M059J (cell line): ENCODE measurements at regions not wholly inside any gene's neighbourhood (a gene's known extent, or its start where the extent isn't known, plus 50 kb on each side); places are given as distances from the start of the nearest gene placed in this dataset.
A peak's percentile ranks its signal among the peaks of the same experiment; 100 is the strongest.
"Not testable (repeated sequence)": the region's sequence is repeated elsewhere in the genome, so short reads cannot be mapped to it uniquely, and the experiment has no call there.

ENCODE experiments used
- DNase-seq: peaks from one replicate; pipeline ENCODE4 v3.0.0-alpha.2; 2012; ENCODE audit warnings: low read depth

- no peak for DNase-seq
These were observed 412.0 kb upstream of the MAF start for GRCh38 chr16:80012586-80012985.

DNA sequence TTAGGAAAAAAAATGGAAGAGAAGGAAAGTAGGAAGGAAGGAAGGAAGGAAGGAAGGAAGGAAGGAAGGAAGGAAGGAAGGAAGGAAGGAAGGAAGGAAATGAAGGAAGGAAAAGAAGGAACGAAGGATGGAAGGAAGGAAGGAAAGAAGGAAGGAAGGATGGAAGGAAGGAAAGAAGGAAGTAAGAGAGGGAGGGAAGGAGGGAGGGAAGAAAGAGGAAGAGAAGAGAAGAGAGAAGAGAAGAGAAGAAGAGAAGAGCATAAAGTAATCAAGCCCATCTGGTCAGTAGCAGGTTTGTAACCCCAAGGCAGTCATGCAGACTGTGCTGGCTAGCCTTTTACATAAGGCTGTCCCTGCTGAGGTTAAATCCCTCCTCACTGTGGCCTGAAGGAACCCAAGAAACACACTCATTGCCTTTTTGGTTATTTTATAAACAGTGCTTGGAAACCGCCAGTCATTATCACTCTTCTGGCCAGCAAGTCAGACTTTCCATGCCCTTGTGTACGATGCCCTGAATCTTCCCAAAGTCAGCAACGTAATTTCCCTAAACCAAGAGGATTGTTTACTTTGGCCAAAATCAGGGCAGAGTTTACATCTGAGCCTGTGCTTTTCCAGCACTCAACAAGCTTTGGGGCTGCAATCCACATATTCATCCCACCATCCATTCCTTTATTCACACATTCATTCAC lies 409.6 kb upstream of the MAF start:
- peak; percentile 47 for DNase-seq

- DNase-seq, result no peak
These were observed 408.3 kb upstream of the MAF start for GRCh38 chr16:80008857-80009256.

DNA sequence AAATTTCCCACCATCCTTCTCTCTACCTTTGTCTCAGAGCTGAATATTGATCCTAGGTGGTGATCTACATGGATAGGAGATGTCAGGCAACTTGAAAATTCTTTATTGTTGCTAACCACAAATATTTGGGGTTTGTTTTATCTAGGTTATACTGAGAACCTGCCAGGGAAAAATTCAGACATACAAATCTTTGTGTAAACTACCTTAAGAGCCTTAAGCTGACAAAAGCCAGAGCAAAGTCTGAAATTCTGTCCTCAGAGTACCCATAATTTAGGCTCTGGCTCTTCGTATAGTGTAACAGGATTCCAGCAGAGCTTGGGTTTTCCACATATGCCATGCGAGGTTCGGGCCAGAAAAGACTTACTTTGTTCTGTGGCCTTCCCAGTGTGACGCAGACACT lies 406.7 kb upstream of the MAF start:
- DNase-seq, result peak; percentile 23

GRCh38 chr16:80006241-80007215 lies 406.0 kb upstream of the MAF start:
- DNase-seq, result peak; percentile 76

GRCh38 chr16:80004113-80004512 lies 403.6 kb upstream of the MAF start:
- DNase-seq, result no peak

DNA sequence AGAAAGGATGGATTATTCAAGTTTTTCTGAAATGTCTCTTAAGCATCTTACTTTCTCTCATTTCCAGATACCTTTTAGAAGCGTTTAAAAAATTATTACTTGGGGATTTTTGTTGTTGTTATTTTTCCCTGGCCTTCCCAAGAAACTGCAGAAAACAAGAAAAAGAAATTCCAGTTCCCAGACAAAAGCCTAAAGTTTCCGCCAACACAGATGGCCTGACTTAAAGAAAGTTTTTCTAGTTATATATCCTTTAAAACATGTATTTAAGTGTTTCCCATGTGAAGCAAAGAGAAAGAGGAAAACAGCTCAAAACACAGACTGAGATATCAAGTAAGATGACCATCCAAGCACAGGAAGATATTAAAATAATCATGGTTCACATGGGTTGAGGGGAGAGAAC lies 401.7 kb upstream of the MAF start:
- no peak for DNase-seq

DNA sequence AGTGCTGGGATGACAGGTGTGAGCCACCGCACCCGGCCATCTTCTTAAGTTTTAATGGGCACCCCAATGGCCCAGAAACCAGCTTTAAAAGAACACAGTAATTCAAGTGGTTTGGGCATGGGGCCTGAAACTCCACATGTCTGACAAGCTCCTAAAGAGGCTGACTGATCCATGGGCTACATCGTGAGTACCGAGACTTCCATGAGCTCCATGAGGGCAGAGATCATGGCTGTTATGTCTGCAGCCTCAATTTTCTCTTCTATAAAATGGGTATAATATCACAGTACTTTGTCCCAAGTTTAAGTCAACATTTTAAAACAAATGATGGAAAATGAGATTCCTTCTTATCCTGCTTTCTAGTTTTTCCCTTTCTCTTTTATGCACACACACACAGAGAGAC lies 397.6 kb upstream of the MAF start:
- DNase-seq, result no peak

DNA sequence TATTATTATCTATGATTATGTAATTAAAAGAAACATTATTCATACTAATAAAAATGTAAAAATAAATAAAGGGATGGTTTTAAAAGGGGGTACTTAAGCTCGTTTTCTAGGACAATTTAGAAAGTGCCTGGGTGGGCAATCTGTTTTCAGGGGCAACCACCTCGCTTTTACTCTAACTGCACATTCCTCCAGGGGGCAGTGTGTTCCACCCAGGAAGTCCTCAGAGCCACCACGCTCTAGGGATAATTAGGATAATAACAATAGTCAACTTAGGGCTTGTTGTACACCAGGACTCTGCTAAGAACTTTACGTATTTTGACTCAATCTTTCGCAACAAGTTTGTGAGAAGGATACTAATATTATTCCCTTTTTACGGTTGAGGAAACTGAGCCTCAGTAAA lies 396.7 kb upstream of the MAF start:
- peak; percentile 25 for DNase-seq

- DNase-seq, result no peak
These were observed 395.8 kb upstream of the MAF start for GRCh38 chr16:79996321-79996720.

- DNase-seq, result no peak
These were observed 394.8 kb upstream of the MAF start for GRCh38 chr16:79995315-79995714.

DNA sequence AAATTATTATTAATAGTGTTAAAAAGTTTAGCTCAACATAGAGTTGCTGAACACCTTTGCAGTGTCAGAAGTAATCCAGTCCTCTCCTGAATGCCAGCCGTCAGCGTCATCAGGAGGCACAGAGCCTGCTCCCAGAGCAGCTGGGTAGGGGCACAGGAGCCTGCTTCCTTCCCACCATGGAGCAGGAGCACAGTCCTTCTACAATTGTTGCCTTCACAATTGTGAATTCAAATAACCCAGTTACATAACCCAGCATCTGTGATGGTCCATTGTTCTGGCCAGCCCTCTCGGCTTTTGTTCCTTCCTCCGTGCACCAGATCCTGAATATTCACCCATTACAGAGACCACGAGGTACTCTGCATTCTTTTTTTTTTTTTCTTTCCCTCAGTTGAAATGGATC lies 393.9 kb upstream of the MAF start:
- no peak for DNase-seq

DNA sequence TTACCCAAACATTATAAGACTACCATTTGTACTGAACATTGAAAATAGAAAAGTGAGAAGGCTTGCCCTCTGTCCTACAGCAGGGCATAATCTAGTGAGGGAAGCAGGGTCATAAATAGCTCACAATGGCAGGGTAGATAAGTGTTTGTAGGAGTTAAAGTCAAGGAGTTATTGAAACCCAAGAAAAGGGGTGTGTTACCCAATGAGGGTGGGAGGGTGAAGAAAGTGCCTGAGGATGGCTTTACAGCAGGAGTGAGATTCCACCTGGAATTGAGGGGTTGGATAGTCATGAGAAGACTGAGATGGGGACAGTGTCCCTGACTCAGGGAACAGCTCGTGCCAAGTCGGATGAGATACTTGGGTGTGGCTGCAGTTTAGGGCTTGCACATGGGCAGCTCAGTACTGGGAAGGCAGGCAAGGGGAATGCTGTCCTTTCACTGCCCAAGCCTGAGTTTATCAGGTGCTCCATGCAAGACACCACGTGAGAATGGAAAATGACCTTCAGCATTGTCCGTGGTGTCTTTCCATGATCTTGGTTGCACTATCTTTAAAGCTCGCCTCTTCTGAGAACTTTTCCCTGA lies 393.2 kb upstream of the MAF start:
- no peak for DNase-seq

DNA sequence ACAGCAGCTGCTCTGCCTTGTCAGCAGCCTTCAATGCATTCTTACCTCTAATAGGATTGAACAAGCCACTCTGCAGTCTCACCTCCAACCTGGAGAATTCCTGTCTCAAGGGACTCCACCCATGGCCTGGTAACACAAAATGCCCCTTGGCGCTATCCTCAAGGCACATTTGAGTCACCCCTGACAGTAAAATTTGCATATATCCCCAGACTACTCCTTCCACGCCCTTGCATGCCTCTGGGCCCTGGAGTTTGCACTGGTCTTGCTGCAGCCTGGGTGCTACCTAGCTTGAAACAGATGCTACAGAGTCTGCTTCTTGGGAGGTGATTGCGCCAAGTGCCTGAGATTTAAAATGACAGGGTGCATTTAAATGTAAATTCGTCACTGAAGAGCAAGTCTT lies 391.4 kb upstream of the MAF start:
- DNase-seq, result no peak

DNA sequence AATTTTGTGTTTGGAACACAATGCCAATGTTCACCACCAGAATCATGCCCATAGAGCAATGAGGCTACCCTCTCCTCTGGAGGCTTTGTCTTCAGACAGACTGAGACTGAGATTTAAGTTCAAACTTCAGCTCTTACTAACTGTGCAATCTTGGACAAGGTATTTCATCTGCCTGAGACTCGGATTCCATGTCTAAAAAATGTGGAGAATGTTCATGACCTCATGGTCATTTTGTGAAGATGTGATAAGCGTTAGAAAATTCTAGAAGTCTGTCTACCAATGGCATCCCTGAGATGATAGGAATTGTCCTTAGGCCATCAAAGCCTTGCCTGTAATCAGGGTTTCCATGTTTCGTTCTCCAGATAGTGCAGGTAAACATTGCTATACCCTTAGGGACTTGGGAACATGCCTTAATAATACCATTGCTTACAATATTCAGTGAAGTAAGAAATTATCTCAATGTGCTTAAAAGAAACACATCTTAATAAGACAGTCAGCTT lies 388.2 kb upstream of the MAF start:
- no peak for DNase-seq

GRCh38 chr16:79988089-79988488 lies 387.6 kb upstream of the MAF start:
- DNase-seq, result no peak

DNA sequence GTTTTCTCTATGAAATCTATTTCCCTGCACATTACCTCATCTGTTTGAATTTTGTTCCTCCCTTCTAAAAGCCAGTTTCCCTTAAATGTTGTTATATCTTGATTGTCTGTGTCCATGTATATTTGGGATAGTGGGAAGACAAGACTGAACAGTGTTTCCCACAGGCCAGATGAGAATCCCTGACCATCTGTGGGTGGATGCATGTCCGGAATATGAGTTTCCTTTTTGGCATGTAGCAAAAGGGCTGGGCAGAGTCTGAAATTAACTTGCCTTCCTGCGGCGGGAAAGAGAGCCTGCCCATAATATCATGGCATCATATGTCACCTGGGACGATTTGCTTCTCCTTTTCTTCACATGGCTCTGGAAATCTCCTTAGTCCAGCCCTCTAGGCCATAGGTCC lies 385.8 kb upstream of the MAF start:
- DNase-seq, result no peak

DNA sequence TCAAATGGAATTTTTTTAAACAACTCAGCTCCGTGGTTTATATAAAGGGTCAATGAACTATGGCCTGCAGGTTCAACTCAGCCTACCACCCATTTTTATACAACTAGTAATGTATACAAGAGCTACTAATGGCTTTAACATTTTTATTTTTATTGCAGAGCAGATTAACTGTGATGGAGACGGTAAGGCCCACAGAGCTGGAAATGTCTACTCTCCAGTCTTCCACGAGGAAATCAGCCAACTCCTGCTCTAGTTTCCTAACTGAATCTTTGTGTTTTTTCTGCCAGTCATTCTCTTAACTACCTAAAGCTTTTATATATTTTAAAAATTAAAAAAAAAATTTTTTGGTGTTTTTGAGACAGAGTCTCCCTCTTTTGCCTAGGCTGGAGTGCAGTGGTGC lies 385.1 kb upstream of the MAF start:
- DNase-seq, result no peak

GRCh38 chr16:79984149-79984548 lies 383.6 kb upstream of the MAF start:
- DNase-seq, result not testable (repeated sequence)

DNA sequence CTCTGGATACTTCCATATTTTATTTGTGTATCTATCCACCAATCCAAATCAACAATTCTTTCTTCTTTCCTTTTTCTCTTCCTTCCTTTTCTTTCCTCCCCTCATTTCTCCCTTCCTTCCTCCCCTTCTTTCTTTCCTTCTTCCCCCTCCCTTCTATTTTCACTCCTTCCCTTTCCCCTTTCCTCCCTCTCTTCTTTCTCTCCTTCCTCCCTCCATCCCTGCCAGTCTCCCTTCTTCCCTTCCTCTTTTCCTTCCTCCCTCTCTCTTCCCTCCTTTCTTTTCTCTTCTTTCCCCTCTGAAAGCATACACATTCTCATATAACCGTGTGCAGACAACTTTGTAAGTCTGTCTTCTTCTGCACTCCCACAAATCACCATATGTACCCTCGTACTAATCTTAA lies 382.3 kb upstream of the MAF start:
- no peak for DNase-seq

GRCh38 chr16:79982361-79982760 lies 381.8 kb upstream of the MAF start:
- DNase-seq, result no peak

DNA sequence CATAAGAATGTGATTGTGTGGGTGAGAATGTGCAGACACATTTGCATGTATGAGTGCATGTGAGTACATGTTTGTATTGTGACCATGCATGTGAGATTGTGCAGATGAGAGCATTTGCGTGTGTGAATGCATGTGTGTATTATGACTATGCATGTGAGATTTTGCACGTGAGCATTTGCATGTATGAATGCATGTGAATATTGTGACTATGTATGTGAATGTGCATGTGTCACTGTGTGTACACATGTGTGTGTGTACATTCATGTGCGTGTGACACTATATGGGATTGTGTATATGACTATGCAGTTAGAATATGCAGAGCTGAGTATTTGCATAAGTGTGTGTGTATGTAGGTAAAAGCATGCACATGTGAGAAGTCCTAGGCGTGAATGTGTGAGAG lies 381.3 kb upstream of the MAF start:
- DNase-seq, result no peak
